ENCODE measurements at regions not wholly inside any gene's neighbourhood (a gene's known extent, or its start where the extent isn't known, plus 50 kb on each side); places are given as distances from the start of the nearest gene placed in this dataset.

DNA sequence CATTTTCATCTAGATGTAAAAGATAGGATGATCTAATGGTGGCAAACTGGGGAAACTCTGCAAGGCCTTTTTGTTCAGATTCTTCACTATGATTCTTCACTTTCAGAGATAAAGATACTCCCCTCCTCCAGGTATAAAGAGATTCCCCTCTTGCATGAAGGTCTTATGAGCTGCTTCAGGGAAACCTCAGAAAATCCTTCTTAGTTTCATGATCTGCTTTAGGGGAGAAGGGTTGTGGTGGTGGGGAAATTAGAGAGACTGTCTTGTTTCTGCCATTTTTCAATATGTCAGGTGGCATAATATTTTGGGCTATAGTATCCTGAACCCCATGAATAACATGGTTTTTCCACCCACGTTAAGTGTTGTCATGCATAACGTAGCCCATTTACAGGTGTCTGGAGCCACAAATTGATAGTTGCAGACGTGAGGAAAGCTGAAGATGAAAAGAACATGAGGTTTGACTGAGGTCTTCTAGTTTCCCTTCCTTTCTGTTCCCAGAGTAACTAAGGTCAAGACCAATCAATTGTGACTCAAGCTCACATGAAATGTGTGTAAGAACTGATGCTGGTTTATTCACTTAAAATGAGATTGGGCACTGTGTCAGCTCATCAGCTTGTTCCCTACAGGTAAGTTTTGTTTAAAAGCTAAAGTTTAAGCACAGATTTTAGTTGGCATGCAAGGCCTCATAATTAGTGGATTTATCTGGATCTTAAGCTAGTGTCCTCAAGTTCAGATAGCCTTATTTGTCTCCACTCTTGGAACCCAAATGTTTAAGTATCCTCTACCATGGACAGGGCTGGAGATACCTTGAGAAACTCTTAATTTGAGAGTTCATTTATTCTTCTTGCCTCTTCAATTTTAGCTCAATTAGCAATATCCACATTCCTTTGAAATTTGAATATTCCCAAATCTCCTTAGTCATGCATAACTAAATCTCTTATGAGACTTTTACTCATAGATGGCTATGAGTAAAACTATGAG, 304.5 kb upstream of the FANCL start:
- Mint-ChIP-seq H3K4me1 (ENCODE audit: low read depth) (no peaks in the 10 kb centered on the region), H3K27me3 (ENCODE audit: low read depth) (no peaks in the 10 kb centered on the region), H3K27ac (no peak overlapping the region), H3K36me3 (ENCODE audit: insufficient read depth in 2 of 2) (no peaks in the 10 kb centered on the region), H3K4me3 (no peak overlapping the region), H3K9me3 (no peaks in the 10 kb centered on the region)
- DNase-seq (no peak), ATAC-seq (replicated peaks in 1 of 2) (no peak)

DNA sequence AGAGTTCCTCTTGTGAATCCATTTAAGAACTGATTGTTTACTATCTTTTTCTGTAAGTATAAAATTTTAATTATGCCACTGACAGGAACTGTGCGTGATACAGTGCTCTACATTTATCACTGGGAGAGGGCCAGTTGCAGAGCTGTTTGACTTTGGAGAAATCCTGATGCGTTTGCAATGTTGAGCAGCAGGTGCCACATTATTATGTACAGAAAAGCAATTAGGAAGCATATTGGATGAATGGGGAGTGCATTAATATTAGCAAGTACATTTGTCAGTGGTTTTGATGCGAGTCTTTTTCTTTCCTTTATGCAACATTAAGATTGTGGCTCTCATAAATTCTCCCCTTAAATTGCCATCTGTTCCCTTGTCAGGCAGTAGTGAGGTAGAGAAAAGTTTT, 302.3 kb upstream of the FANCL start:
- no peaks in the 10 kb centered on the region for H3K4me1 Mint-ChIP-seq (ENCODE audit: low read depth)
- H3K4me3 Mint-ChIP-seq, result no peak overlapping the region
- H3K36me3 Mint-ChIP-seq (ENCODE audit: insufficient read depth in 2 of 2), result no peaks in the 10 kb centered on the region
- DNase-seq (no peak), ATAC-seq (replicated peaks in 1 of 2) (no peak)
- no peak overlapping the region for H3K27ac Mint-ChIP-seq
- no peaks in the 10 kb centered on the region for H3K27me3 Mint-ChIP-seq (ENCODE audit: low read depth)
- H3K9me3 Mint-ChIP-seq, result no peaks in the 10 kb centered on the region

DNA sequence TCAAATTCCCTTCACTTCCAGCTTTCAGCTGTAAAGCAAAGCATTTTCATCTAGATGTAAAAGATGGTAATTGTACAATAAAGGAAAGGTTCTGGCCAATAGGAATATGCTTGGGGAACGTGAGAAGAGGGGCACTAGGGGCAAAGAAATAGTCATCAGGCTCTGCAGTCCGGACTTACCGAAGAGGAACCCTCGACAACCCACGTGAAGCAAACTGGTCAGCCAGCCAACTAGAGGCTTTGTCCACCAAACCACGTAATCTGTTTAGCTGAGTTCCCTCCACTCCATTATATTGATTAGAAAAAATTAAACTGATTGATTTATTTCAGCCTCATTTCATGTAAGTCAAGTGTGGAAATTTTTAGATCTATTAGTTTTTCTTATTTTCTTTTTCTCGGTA, 300.4 kb upstream of the FANCL start:
- ATAC-seq (replicated peaks in 1 of 2), result no peak
- Mint-ChIP-seq H3K36me3 (ENCODE audit: insufficient read depth in 2 of 2) (no peaks in the 10 kb centered on the region), H3K27ac (no peak overlapping the region), H3K4me3 (no peak overlapping the region), H3K4me1 (ENCODE audit: low read depth) (no peaks in the 10 kb centered on the region), H3K9me3 (no peaks in the 10 kb centered on the region), H3K27me3 (ENCODE audit: low read depth) (no peaks in the 10 kb centered on the region)
- no peak for DNase-seq

DNA sequence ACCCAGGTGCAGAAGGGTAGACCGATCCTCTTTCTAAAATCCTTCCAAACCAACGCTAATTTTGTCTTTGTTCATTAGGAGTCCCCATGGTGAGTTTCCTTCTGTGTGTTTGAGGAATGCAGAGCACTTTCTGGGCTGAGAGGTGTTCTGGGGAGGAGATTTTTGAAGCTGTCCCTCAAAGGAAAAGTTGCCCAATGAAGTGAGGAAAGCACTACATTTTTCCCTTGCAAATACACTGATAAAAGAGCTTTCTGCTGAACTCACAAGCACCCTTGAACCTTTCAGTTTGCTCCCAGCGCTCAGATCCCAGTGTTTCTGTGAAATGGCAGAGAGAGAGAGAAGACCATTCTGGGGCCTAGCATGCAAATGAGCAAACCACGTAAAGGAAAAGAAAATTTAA, 299.6 kb upstream of the FANCL start:
- H3K4me3 Mint-ChIP-seq, result no peak overlapping the region
- H3K36me3 Mint-ChIP-seq (ENCODE audit: insufficient read depth in 2 of 2), result no peaks in the 10 kb centered on the region
- no peak overlapping the region for H3K27ac Mint-ChIP-seq
- ATAC-seq (replicated peaks in 1 of 2) (no peak), DNase-seq (no peak)
- no peaks in the 10 kb centered on the region for H3K4me1 Mint-ChIP-seq (ENCODE audit: low read depth)
- H3K9me3 Mint-ChIP-seq, result no peaks in the 10 kb centered on the region
- H3K27me3 Mint-ChIP-seq (ENCODE audit: low read depth), result no peaks in the 10 kb centered on the region

DNA sequence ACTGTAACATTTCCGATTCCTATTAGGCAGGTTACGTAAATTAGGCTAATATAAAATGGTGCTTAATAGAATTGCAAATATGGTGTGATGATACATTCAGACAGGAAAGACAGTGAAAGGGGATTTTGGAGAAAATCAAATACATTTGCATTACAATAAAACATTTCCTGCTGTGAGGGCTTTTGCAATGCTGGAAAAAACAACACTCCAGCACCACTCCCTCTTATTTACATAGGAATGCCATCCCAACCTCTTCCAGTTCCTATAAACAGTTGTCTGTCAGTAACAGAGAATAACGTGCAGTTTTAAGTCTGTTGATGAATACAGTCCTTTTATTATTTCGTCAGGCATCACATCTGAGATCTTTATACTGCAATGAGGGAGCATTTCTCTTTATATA, 298.8 kb upstream of the FANCL start:
- H3K4me3 Mint-ChIP-seq, result no peak overlapping the region
- H3K27me3 Mint-ChIP-seq (ENCODE audit: low read depth), result no peaks in the 10 kb centered on the region
- H3K36me3 Mint-ChIP-seq (ENCODE audit: insufficient read depth in 2 of 2), result no peaks in the 10 kb centered on the region
- H3K4me1 Mint-ChIP-seq (ENCODE audit: low read depth), result no peaks in the 10 kb centered on the region
- H3K9me3 Mint-ChIP-seq, result no peaks in the 10 kb centered on the region
- ATAC-seq (replicated peaks in 1 of 2), result no peak
- no peak for DNase-seq
- no peak overlapping the region for H3K27ac Mint-ChIP-seq

DNA sequence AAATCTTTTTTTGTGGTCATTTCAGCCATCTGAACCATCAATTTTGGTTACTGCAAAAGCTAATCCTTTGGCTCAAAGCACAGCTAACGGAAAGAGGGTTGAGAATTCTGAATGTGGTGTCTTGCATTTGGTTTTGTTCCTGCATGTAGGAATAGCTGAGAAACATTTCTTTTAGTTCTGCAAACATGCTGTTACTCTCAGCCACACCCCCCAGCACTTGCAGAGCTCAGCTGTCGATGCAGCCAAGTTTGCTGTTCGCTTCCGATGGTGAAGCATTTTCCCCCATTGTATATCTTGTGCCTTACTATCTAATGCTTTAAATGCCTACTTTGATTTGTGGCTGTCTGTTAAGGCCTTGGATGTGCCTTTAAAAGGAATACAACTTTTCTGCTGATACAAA, 294.9 kb upstream of the FANCL start:
- Mint-ChIP-seq H3K4me1 (ENCODE audit: low read depth) (no peaks in the 10 kb centered on the region), H3K9me3 (no peaks in the 10 kb centered on the region), H3K27me3 (ENCODE audit: low read depth) (peaks cover 12% of the 10 kb centered on the region), H3K36me3 (ENCODE audit: insufficient read depth in 2 of 2) (no peaks in the 10 kb centered on the region), H3K4me3 (no peak overlapping the region), H3K27ac (no peak overlapping the region)
- ATAC-seq (replicated peaks in 1 of 2), result no peak
- no peak for DNase-seq

DNA sequence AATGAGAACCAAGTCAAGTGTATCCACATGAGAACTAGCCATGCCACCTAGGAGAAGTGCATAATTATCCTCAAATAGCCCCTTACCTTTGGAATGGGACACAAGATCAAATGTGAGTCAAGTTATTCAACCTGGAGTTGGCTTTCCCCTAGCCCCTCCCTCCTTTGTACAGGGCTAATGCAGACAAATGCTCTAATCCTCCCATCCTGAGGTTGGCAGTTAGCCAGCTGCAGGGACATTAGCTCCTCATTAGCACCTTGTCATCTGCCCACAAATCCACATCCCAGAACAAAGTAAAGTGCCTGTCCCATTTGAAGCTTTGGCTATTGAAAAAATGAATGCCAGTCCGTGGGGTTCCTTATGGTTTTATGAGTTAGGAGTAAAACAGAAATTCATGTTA, 294.1 kb upstream of the FANCL start:
- H3K27ac Mint-ChIP-seq, result no peak overlapping the region
- H3K9me3 Mint-ChIP-seq, result no peaks in the 10 kb centered on the region
- H3K4me1 Mint-ChIP-seq (ENCODE audit: low read depth), result no peaks in the 10 kb centered on the region
- H3K4me3 Mint-ChIP-seq, result no peak overlapping the region
- H3K27me3 Mint-ChIP-seq (ENCODE audit: low read depth), result peaks cover 12% of the 10 kb centered on the region
- DNase-seq, result no peak
- no peaks in the 10 kb centered on the region for H3K36me3 Mint-ChIP-seq (ENCODE audit: insufficient read depth in 2 of 2)
- ATAC-seq (replicated peaks in 1 of 2), result no peak

DNA sequence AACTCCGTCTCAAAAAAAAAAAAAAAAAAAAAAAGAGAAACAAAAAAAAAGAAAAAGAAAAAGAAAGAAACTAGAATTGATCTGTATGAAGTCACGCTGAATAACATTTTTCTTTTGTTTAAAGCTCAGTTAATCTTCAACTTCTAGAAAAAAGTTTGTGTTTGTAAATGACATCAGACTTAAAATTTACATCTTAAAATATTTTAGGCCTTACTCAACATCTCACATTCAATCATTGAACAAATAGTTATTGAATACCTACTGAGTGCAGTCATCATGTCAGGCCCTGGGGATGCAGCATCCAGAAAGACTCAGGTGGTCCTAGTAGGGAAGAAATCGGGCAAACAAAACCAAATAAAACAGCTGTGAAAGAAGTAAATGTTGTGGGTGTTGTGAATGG, 292.3 kb upstream of the FANCL start:
- Mint-ChIP-seq H3K9me3 (no peaks in the 10 kb centered on the region), H3K27ac (no peak overlapping the region), H3K4me3 (no peak overlapping the region), H3K27me3 (ENCODE audit: low read depth) (peaks cover 12% of the 10 kb centered on the region), H3K36me3 (ENCODE audit: insufficient read depth in 2 of 2) (no peaks in the 10 kb centered on the region), H3K4me1 (ENCODE audit: low read depth) (no peaks in the 10 kb centered on the region)
- DNase-seq, result no peak
- no peak for ATAC-seq (replicated peaks in 1 of 2)

DNA sequence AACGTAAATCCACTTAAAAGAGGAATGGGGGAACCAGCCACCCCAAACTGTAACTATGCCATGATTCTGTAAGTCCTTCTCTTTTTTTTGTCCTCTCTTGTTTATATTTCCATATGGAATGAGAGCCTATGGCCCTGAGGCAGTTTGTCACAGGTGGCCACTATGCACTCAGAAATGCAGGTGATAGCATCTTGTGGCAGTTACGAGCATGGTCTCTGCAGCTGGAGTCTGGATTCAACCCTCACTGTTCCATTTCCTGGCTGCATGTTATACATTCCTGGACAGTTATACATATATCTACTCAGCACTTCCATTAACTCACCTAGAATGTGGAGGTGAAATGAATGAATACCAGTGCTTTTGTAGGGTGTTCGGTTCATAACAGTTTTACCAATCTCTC, 291.5 kb upstream of the FANCL start:
- Mint-ChIP-seq H3K27ac (no peak overlapping the region), H3K9me3 (no peaks in the 10 kb centered on the region), H3K4me3 (no peak overlapping the region), H3K36me3 (ENCODE audit: insufficient read depth in 2 of 2) (no peaks in the 10 kb centered on the region), H3K4me1 (ENCODE audit: low read depth) (no peaks in the 10 kb centered on the region), H3K27me3 (ENCODE audit: low read depth) (peaks cover 12% of the 10 kb centered on the region)
- ATAC-seq (replicated peaks in 1 of 2), result no peak
- DNase-seq, result no peak

DNA sequence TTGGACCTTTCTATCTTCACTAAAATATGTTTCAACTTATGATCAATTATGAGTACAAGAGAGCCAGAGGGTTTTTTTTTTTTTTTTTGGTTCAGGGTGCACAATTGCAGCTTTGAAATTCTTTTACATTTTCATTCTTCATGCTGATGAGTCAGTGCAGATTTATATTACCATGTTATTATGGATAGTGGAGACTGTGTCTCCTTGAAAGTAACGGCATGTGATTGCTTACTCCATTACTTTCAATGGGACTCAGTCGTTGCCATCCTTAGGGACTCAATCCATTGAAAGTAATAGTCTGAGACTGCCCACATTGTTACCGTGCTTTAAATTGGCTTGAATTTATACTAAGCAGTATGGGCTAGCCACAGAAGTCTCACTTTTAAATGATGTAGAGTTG, 286.5 kb upstream of the FANCL start:
- Mint-ChIP-seq H3K9me3 (no peaks in the 10 kb centered on the region), H3K27ac (no peak overlapping the region), H3K4me3 (no peak overlapping the region), H3K36me3 (ENCODE audit: insufficient read depth in 2 of 2) (no peaks in the 10 kb centered on the region), H3K27me3 (ENCODE audit: low read depth) (peaks cover 7% of the 10 kb centered on the region), H3K4me1 (ENCODE audit: low read depth) (no peaks in the 10 kb centered on the region)
- DNase-seq, result no peak
- ATAC-seq (replicated peaks in 1 of 2), result no peak

DNA sequence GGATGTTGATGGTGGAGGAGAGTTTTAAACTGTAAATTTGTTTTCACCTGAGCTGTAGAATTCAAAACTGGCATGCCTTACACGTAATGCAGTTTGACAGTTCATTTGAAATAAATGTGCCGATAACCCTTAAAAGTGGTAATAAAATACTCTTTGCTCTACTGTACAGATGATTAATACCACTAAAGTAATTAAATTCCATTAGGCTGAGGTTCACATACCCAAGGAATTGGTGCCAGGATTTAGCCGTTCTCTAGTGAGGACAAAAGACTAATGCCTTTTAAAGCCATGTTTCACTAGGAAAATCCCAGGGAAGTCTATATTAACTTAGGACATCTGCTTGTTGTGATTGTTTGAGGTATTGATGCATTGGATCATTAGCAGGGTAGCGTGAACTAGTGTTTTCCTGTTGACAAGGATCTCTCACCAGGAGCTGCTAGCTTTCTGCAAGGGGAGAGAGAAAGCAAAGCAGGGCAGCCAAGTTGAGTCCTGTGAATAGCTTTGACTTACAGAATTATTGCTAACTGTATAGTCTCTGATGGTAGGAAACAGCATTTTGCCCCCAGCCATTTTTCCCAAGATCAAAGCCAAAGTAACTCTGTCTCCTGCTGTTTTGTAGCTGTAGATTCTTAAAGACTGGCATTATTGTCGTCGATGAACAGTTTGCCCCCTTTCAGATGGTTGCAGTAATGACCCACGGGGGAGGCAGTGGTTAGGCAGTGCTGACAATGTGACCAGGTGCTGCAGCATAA, 280.9 kb upstream of the FANCL start:
- no peaks in the 10 kb centered on the region for H3K27me3 Mint-ChIP-seq (ENCODE audit: low read depth)
- H3K27ac Mint-ChIP-seq, result no peak overlapping the region
- no peak for DNase-seq
- H3K4me3 Mint-ChIP-seq, result no peak overlapping the region
- H3K4me1 Mint-ChIP-seq (ENCODE audit: low read depth), result no peaks in the 10 kb centered on the region
- no peaks in the 10 kb centered on the region for H3K9me3 Mint-ChIP-seq
- no peak for ATAC-seq (replicated peaks in 1 of 2)
- H3K36me3 Mint-ChIP-seq (ENCODE audit: insufficient read depth in 2 of 2), result no peaks in the 10 kb centered on the region

DNA sequence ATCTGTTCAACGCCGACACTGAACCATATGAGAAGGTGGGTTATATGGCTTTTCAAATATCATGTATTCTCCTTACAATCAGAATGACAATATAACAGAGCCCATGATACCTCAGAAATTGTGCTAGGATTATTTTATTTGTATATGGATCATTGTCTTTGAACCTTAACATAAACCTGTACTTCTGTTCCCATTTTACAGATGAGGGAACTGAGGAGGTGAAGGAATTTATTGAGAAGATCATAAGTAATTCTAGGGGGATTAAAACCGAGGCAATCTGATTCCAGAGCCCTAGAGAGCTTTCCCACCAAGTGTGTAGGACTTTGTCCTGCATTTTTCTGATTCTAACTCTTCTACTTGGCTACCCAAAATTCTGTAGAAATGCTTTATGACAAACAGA, 279.8 kb upstream of the FANCL start:
- H3K4me1 Mint-ChIP-seq (ENCODE audit: low read depth), result no peaks in the 10 kb centered on the region
- H3K27ac Mint-ChIP-seq, result no peak overlapping the region
- no peaks in the 10 kb centered on the region for H3K9me3 Mint-ChIP-seq
- ATAC-seq (replicated peaks in 1 of 2), result no peak
- H3K36me3 Mint-ChIP-seq (ENCODE audit: insufficient read depth in 2 of 2), result no peaks in the 10 kb centered on the region
- no peak for DNase-seq
- H3K4me3 Mint-ChIP-seq, result no peak overlapping the region
- no peaks in the 10 kb centered on the region for H3K27me3 Mint-ChIP-seq (ENCODE audit: low read depth)

DNA sequence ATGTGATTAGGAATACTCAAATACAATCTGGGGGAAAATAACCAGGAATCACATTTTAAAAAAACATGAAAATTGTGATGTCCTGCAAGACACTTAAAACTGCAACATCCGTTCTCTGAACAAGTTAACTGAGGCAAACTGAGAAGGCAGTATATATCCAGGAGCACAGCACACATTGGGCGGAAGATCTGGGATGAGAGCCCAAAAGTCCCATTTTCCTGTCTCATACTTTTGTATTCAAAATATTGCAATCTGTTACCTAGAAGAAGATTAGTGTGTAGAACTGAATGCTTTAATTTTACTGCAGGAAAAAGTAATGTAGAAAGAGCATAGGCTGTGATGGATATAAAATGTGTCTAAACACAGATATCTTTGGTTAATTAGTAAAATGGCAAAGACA, 276.8 kb upstream of the FANCL start:
- Mint-ChIP-seq H3K27ac (no peak overlapping the region), H3K4me3 (no peak overlapping the region), H3K36me3 (ENCODE audit: insufficient read depth in 2 of 2) (no peaks in the 10 kb centered on the region), H3K27me3 (ENCODE audit: low read depth) (no peaks in the 10 kb centered on the region), H3K9me3 (no peaks in the 10 kb centered on the region), H3K4me1 (ENCODE audit: low read depth) (no peaks in the 10 kb centered on the region)
- no peak for DNase-seq
- no peak for ATAC-seq (replicated peaks in 1 of 2)

Measured in activated T-cell treated with anti-CD3 and anti-CD28 coated beads, Interleukin-2, amount 50 U/mL, for 72 hours (primary cell).